Adrenal gland (tissue), 9 donors: ENCODE measurements at regions not wholly inside any gene's neighbourhood (a gene's known extent, or its start where the extent isn't known, plus 50 kb on each side); places are given as distances from the start of the nearest gene placed in this dataset.

Source experiments
- DNase-seq, 7 donors: peaks; one replicate each; pipeline ENCODE4 v3.0.0-alpha.2; 2019 to 2020
- H3K27ac ChIP-seq, 5 donors: fragments of 200-600 bp; sonication (generic) in 4 of 5; 1 replicate in 3 of 5; 2 replicates in 2 of 5; pipeline versions ENCODE4 v1.5.1 to v1.8.0; 2016 to 2020; ENCODE audit warnings: mild to moderate bottlenecking in 1 of 5
- H3K27me3 ChIP-seq: fragments of 200-600 bp; 2 replicates; pipeline ENCODE4 v1.8.0; 2021
- H3K36me3 ChIP-seq, 2 donors: fragments of 200-600 bp; replicated peaks in 1 of 2; 1 replicate in 1 of 2; 2 replicates in 1 of 2; pipeline versions ENCODE4 v1.5.1 to v1.8.0; 2018 to 2022
- H3K4me1 ChIP-seq, 2 donors: fragments of 200-600 bp; replicated peaks in 1 of 2; 1 replicate in 1 of 2; 2 replicates in 1 of 2; pipeline versions ENCODE4 v1.5.1 to v1.8.0; 2018 to 2021
- H3K4me3 ChIP-seq, 4 donors: fragments of 200-600 bp; sonication (generic) in 3 of 4; one replicate each; pipeline ENCODE4 v1.5.1; 2016 to 2018
- H3K9me3 ChIP-seq, 3 donors: fragments of 200-600 bp; sonication (generic) in 1 of 3; replicated peaks in 1 of 3; 1 replicate in 2 of 3; 2 replicates in 1 of 3; pipeline versions ENCODE4 v1.5.1 to v1.8.0; 2016 to 2021
- POLR2A ChIP-seq, 2 donors: fragments of 450-650 bp; IDR thresholded peaks; one replicate each; pipeline ENCODE4 v1.6.1; 2017; ENCODE audit warnings: antibody characterized with exemption in 2 of 2, mild to moderate bottlenecking in 2 of 2, moderate library complexity in 1 of 2
- WGBS, 4 donors: extraction: QIAGEN DNeasy Blood & Tissue Kit in 2 of 4; methylation state at CpG; one replicate each; pipeline versions ENCODE4 v1.1.5 to v1.1.7; 2013 to 2017; 5-methylcytosine and 5-hydroxymethylcytosine counted together
- intact Hi-C, 2 donors: fragments of 100-400 bp; cut with DNase I; formaldehyde crosslinking; loops; one replicate each; pipeline versions ENCODE4 v1.14.1 to v1.15.0; 2022 to 2023
- TF ChIP-seq, protein P1 (sequence below), 6 experiments: fragments of 450-650 bp in 4 of 6; fragments of 200-600 bp in 2 of 6; sonication (generic) in 1 of 6; IDR thresholded peaks; 1 replicate in 5 of 6; 2 replicates in 1 of 6; pipeline versions ENCODE4 v1.5.1 to v1.8.0; 2016 to 2021; ENCODE audit warnings: antibody characterized with exemption in 6 of 6, mild to moderate bottlenecking in 2 of 6, moderate library complexity in 1 of 6
- donor health status: healthy with polysubstance abuse.
- donor health status: Bipolar disorder and iron deficiency.
- donor health status: DM: yes; HTN: yes; CAD: no.
- donor health status: DM: no; HTN: no; CAD: no.
- donor health status: DM: no; HTN: no; CAD: no.

DNA sequence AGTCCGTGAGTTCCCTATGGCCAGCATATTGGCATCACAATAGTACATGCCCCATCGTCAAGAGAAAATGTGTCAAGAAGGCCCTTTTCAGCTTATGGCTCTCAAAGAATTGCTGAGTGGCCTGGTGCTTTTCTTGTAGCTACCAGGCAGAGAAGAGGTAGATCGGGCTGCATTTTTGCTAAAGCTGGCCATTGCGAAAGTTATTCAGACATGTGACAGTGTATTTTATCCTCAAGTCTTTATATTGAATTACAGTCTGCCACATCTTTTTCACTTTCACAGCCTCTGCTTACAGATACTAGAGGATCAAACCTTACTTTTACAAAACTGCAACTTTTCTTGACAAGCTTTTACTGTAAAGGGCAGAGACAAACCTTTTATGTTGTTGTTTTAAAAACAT, 261.5 kb upstream of the IGFBP7 start:
- Histone ChIP-seq H3K9me3 (no peaks in the 10 kb centered on the region), H3K4me1 (no peaks in the 10 kb centered on the region), H3K27ac (no peak overlapping the region), H3K36me3 (no peaks in the 10 kb centered on the region), H3K4me3 (no peak overlapping the region), H3K27me3 (no peaks in the 10 kb centered on the region)
- no peak for TF ChIP-seq POLR2A (IDR thresholded peaks at IDR 0.05)
- TF ChIP-seq, protein P1, sequence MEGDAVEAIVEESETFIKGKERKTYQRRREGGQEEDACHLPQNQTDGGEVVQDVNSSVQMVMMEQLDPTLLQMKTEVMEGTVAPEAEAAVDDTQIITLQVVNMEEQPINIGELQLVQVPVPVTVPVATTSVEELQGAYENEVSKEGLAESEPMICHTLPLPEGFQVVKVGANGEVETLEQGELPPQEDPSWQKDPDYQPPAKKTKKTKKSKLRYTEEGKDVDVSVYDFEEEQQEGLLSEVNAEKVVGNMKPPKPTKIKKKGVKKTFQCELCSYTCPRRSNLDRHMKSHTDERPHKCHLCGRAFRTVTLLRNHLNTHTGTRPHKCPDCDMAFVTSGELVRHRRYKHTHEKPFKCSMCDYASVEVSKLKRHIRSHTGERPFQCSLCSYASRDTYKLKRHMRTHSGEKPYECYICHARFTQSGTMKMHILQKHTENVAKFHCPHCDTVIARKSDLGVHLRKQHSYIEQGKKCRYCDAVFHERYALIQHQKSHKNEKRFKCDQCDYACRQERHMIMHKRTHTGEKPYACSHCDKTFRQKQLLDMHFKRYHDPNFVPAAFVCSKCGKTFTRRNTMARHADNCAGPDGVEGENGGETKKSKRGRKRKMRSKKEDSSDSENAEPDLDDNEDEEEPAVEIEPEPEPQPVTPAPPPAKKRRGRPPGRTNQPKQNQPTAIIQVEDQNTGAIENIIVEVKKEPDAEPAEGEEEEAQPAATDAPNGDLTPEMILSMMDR (IDR thresholded peaks at IDR 0.05): no peak
- intact Hi-C loops: no loop called here
- 75 to 91% (median 86%) methylated on average over 4 of the region's 4 CpGs for WGBS, 4 donors
- DNase-seq: no peak

DNA sequence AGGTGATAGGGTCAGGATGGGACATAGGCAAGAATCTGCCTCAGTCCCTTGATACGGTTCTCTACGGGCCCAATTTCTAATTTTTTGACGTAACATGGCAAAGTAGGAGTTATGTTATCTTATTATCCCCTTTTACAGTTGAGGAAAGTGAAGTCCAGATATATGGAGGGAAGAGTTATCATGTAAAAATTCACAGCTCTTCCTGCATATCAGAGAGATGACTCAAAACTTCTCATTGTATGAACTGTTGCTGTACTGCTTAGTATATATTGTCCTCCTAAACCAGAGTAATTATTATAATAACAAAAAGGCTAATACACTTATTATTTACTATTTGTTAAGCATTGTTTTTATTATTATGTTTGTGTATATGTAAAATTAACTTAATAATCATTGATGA, 260.5 kb upstream of the IGFBP7 start:
- Histone ChIP-seq H3K27me3 (no peaks in the 10 kb centered on the region), H3K27ac (no peak overlapping the region), H3K4me1 (no peaks in the 10 kb centered on the region), H3K4me3 (no peak overlapping the region), H3K9me3 (no peaks in the 10 kb centered on the region), H3K36me3 (no peaks in the 10 kb centered on the region)
- no peak for DNase-seq
- WGBS, 4 donors: 85 to 93% (median 91%) methylated on average over 3 of the region's 3 CpGs
- intact Hi-C loops: no loop called here
- no peak for TF ChIP-seq POLR2A (IDR thresholded peaks at IDR 0.05)
- TF ChIP-seq, protein P1 (IDR thresholded peaks at IDR 0.05): no peak

DNA sequence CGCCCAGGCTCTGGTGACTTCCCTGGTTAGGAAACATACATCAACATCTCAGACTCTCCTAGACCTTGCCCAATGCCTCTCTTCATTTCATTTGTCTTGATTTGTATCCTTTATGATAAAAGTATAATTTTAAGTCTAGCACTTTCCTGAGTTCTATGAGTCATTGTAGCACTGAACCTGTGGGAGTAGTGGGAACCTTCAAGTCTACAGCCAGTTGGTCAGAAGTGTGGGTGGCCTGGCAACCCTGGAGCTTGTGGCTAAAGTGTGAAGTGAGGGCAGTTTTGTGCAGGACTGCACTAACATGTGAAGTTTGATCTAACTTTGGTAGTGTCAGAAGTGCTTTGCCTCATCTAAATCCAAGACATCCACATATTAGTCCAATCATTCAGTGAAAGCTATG, 259.3 kb upstream of the IGFBP7 start:
- DNase-seq: no peak
- Histone ChIP-seq H3K9me3 (no peaks in the 10 kb centered on the region), H3K27ac (no peak overlapping the region)

DNA sequence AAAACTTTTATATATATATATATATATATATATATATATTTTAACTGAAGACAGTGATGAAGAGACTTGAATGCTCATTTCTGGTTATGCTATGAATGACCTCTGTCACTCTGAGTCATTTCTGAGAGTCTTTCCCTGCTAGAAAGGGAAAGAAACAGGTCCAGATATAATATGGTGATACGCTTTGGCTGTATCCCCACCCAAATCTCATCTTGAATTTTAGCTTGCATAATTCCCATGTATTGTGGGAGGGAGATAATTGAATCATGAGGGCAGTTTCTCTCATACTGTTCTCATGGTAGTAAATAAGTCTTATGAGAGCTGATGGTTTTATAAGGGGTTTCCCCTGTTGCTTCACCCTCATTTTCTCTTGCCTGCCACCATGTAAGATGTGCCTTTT, 254.1 kb upstream of the IGFBP7 start:
- no peaks in the 10 kb centered on the region for H3K9me3 ChIP-seq
- intact Hi-C loops: no loop called here
- no peaks in the 10 kb centered on the region for H3K4me1 ChIP-seq
- no peak for DNase-seq
- no peak overlapping the region for H3K27ac ChIP-seq
- TF ChIP-seq POLR2A (IDR thresholded peaks at IDR 0.05): no peak
- TF ChIP-seq, protein P1 (IDR thresholded peaks at IDR 0.05): no peak
- no peaks in the 10 kb centered on the region for H3K36me3 ChIP-seq
- 85 to 95% (median 91%) methylated on average over 1 of the region's 1 CpG for WGBS, 4 donors
- no peak overlapping the region for H3K4me3 ChIP-seq
- H3K27me3 ChIP-seq: no peaks in the 10 kb centered on the region

More for the DNA sequence above, 259.3 kb upstream of the IGFBP7 start:
- H3K4me1 ChIP-seq: no peaks in the 10 kb centered on the region
- no peaks in the 10 kb centered on the region for H3K27me3 ChIP-seq
- WGBS, 4 donors: 30 to 73% (median 66%) methylated on average over 1 of the region's 1 CpG
- H3K36me3 ChIP-seq: no peaks in the 10 kb centered on the region
- TF ChIP-seq POLR2A (IDR thresholded peaks at IDR 0.05): no peak
- TF ChIP-seq, protein P1 (IDR thresholded peaks at IDR 0.05): no peak
- intact Hi-C loops: no loop called here
- H3K4me3 ChIP-seq: no peak overlapping the region
